PC-3 (cell line): ENCODE measurements at regions not wholly inside any gene's neighbourhood (a gene's known extent, or its start where the extent isn't known, plus 50 kb on each side); places are given as distances from the start of the nearest gene placed in this dataset.

ENCODE experiments used
- ATAC-seq: fragments of 200-7000 bp; cut with Tn5 transposase; 2 replicates; pipeline ENCODE4 v1.9.1; 2020; ENCODE audit warnings: mild to moderate bottlenecking, moderate library complexity
- BruUV-seq: library from RNA; stranded (reverse); fragments of 400-500 nt; replicated peaks from 2 replicates; lab custom pipeline; 2021; lab: Mats Ljungman, UMichigan
- CTCF ChIA-PET: fragments of 300-600 bp; sonication (Branson Sonifier 250); formaldehyde crosslinking; loops from one replicate; lab custom pipeline; 2022; ENCODE audit warnings: antibody characterized with exemption; lab: Charles Lee
- POLR2A ChIA-PET: fragments of 300-600 bp; sonication (Branson Sonifier 250); formaldehyde crosslinking; loops from one replicate; lab custom pipeline; 2022; ENCODE audit warnings: antibody characterized with exemption; ENCODE audit not compliant: unreplicated experiment; lab: Charles Lee
- DNase-seq: peaks from one replicate; pipeline ENCODE4 v3.0.0-alpha.2; 2015
- H2AFZ ChIP-seq: fragments of 300-600 bp; sonication (generic); 2 replicates; pipeline ENCODE4 v1.6.0; 2016; ENCODE audit warnings: antibody characterized with exemption, low read length
- H3F3A ChIP-seq: fragments of 300-600 bp; sonication (generic); one replicate; pipeline ENCODE4 v1.6.0; 2017; ENCODE audit warnings: antibody characterized with exemption, low read length, control low read depth, mild to moderate bottlenecking; ENCODE audit not compliant: unreplicated experiment
- H3K27ac ChIP-seq: fragments of 300-600 bp; sonication (generic); 2 replicates; pipeline ENCODE4 v1.5.1; 2016; ENCODE audit warnings: mild to moderate bottlenecking, low read length
- H3K27me3 ChIP-seq: fragments of 300-600 bp; sonication (generic); 2 replicates; pipeline ENCODE4 v1.6.1; 2016; ENCODE audit warnings: low read length, mixed read lengths
- H3K36me3 ChIP-seq: fragments of 300-600 bp; sonication (generic); 2 replicates; pipeline ENCODE4 v1.6.1; 2016; ENCODE audit warnings: low read depth, mixed run types, low read length, mixed read lengths
- H3K4me1 ChIP-seq: fragments of 300-600 bp; sonication (generic); 2 replicates; pipeline ENCODE4 v1.5.1; 2016; ENCODE audit warnings: low read length; ENCODE audit not compliant: insufficient read depth
- H3K4me2 ChIP-seq: fragments of 300-600 bp; sonication (generic); 2 replicates; pipeline ENCODE4 v1.6.0; 2016; ENCODE audit warnings: low read length
- H3K4me3 ChIP-seq: fragments of 300-600 bp; sonication (generic); 2 replicates; pipeline ENCODE4 v1.5.1; 2016; ENCODE audit warnings: mild to moderate bottlenecking, low read length, mixed read lengths
- H3K79me2 ChIP-seq: fragments of 300-600 bp; sonication (generic); 2 replicates; pipeline ENCODE4 v1.6.1; 2017; ENCODE audit warnings: low read length, mixed read lengths
- H3K9ac ChIP-seq: fragments of 300-600 bp; sonication (generic); 2 replicates; pipeline ENCODE4 v1.6.0; 2016; ENCODE audit warnings: mild to moderate bottlenecking, low read length
- H3K9me2 ChIP-seq: fragments of 300-600 bp; sonication (generic); replicated peaks from 2 replicates; pipeline ENCODE4 v1.6.1; 2016; ENCODE audit warnings: mixed run types, low read length, mixed read lengths
- H3K9me3 ChIP-seq: fragments of 300-600 bp; sonication (generic); 2 replicates; pipeline ENCODE4 v1.6.1; 2016; ENCODE audit warnings: low read length, mixed read lengths
- H4K20me1 ChIP-seq: fragments of 300-600 bp; sonication (generic); 2 replicates; pipeline ENCODE4 v1.6.1; 2016; ENCODE audit warnings: low read length, mixed read lengths
- EZH2 ChIP-seq: fragments of 300-600 bp; sonication (generic); IDR thresholded peaks from one replicate; pipeline ENCODE4 v1.6.1; 2017; ENCODE audit warnings: antibody characterized with exemption, mild to moderate bottlenecking, low read length; ENCODE audit not compliant: unreplicated experiment
- EZH2phosphoT487 ChIP-seq: fragments of 300-600 bp; sonication (generic); IDR thresholded peaks from 2 replicates; pipeline ENCODE4 v1.6.1; 2018; ENCODE audit warnings: mild to moderate bottlenecking, antibody characterized with exemption, low read length, borderline replicate concordance
- intact Hi-C: fragments of 100-400 bp; cut with micrococcal nuclease; formaldehyde crosslinking; loops from 2 replicates; pipeline ENCODE4 v1.9.0; 2023
- TF ChIP-seq, protein P1 (sequence below): fragments of 300-600 bp; sonication (generic); conservative IDR thresholded peaks from 2 replicates; pipeline ENCODE4 v1.5.1; 2017; ENCODE audit warnings: antibody characterized with exemption, low read depth, mild to moderate bottlenecking, low read length

- H3K4me3 ChIP-seq, result no peak overlapping the region
- peak overlapping the region; percentile 45 for H3K4me2 ChIP-seq
- ATAC-seq (no peak), DNase-seq (no peak)
- no peaks in the 10 kb centered on the region for H3K9me2 ChIP-seq
- no peaks in the 10 kb centered on the region for H4K20me1 ChIP-seq
- no peak overlapping the region for H2AFZ ChIP-seq
- H3K9me3 ChIP-seq, result no peaks in the 10 kb centered on the region
- H3K79me2 ChIP-seq, result no peaks in the 10 kb centered on the region
- peak overlapping the region; percentile 50 for H3K27ac ChIP-seq
- H3F3A ChIP-seq, result no peaks in the 10 kb centered on the region
- no peaks in the 10 kb centered on the region for H3K36me3 ChIP-seq
- ChIA-PET CTCF (no interaction called here), POLR2A (no interaction called here)
- intact Hi-C loops, result loop anchor here (1.0 to 5.0 kb wide), 4 partner anchors 187 to 547 kb away; no protein-coding TSS in a partner anchor
- H3K9ac ChIP-seq, result peak overlapping the region; percentile 18; the same call in 1 of the 2 replicates
- H3K4me1 ChIP-seq, result peaks cover 30% of the 10 kb centered on the region
- no TSS peak for BruUV-seq
- TF ChIP-seq EZH2 (no peak), EZH2phosphoT487 (no peak)
- TF ChIP-seq, protein P1, sequence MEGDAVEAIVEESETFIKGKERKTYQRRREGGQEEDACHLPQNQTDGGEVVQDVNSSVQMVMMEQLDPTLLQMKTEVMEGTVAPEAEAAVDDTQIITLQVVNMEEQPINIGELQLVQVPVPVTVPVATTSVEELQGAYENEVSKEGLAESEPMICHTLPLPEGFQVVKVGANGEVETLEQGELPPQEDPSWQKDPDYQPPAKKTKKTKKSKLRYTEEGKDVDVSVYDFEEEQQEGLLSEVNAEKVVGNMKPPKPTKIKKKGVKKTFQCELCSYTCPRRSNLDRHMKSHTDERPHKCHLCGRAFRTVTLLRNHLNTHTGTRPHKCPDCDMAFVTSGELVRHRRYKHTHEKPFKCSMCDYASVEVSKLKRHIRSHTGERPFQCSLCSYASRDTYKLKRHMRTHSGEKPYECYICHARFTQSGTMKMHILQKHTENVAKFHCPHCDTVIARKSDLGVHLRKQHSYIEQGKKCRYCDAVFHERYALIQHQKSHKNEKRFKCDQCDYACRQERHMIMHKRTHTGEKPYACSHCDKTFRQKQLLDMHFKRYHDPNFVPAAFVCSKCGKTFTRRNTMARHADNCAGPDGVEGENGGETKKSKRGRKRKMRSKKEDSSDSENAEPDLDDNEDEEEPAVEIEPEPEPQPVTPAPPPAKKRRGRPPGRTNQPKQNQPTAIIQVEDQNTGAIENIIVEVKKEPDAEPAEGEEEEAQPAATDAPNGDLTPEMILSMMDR, result no peak
- H3K27me3 ChIP-seq, result no peaks in the 10 kb centered on the region
Observed at GRCh38 chr5:82884821-82885471, 192.2 kb downstream of the TMEM167A start.

GRCh38 chr5:82882316-82882715, 194.9 kb downstream of the TMEM167A start:
- no peaks in the 10 kb centered on the region for H3K27me3 ChIP-seq
- TF ChIP-seq EZH2phosphoT487 (no peak), EZH2 (no peak)
- TF ChIP-seq, protein P1, result no peak
- no peaks in the 10 kb centered on the region for H3K79me2 ChIP-seq
- no peaks in the 10 kb centered on the region for H3K36me3 ChIP-seq
- ATAC-seq, result no peak
- H3K9me2 ChIP-seq, result no peaks in the 10 kb centered on the region
- no peak overlapping the region for H2AFZ ChIP-seq
- H3K4me1 ChIP-seq, result peaks cover 27% of the 10 kb centered on the region
- CTCF ChIA-PET, result no interaction called here
- no peak for DNase-seq
- no peaks in the 10 kb centered on the region for H3F3A ChIP-seq
- H3K4me2 ChIP-seq, result no peak overlapping the region
- no peaks in the 10 kb centered on the region for H4K20me1 ChIP-seq
- H3K4me3 ChIP-seq, result no peak overlapping the region
- no TSS peak for BruUV-seq
- intact Hi-C loops, result no loop called here
- no peak overlapping the region for H3K27ac ChIP-seq
- H3K9ac ChIP-seq, result no peak overlapping the region
- H3K9me3 ChIP-seq, result no peaks in the 10 kb centered on the region
- POLR2A ChIA-PET, result interaction anchor here (0.6 kb wide), 1 partner anchor 63 kb away, joined by 6 read pairs; no protein-coding TSS in a partner anchor

DNA sequence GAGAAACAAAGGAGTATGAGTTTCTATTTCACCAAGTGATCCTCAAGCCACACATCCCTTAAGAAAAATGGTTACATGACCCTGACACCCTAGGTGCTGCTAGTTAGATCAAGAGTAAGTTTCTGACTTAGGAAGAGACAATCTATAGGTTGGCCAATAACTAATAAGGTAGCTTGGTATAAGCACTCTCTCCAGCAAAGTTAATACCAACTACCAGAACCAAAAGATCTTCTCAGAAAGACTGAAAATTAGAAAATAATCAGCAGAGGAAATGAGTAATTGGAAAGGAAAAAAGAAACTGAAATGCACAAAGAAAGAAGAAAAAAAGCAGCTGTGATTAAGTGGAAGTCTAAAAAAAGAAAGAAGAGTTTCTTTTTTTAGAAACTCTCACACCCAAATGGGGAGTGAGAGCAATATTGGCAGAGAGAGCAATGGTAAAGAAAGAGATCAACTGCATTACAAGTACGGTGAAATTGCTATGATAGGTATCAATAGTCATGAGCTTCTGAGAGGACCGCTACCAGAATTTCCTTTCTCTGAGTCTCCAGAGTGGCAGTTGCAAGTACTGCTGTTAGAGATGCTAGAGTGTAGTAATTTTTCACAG, 195.5 kb downstream of the TMEM167A start:
- Histone ChIP-seq H3K79me2 (no peaks in the 10 kb centered on the region), H3F3A (no peaks in the 10 kb centered on the region), H3K9me2 (no peaks in the 10 kb centered on the region), H3K9me3 (no peaks in the 10 kb centered on the region), H3K4me1 (peaks cover 20% of the 10 kb centered on the region), H2AFZ (no peak overlapping the region), H3K9ac (no peak overlapping the region), H3K27me3 (no peaks in the 10 kb centered on the region), H3K4me3 (no peak overlapping the region), H4K20me1 (no peaks in the 10 kb centered on the region), H3K4me2 (no peak overlapping the region), H3K27ac (no peak overlapping the region), H3K36me3 (no peaks in the 10 kb centered on the region)
- TF ChIP-seq, protein P1, result no peak
- TF ChIP-seq EZH2phosphoT487, result no peak
- TF ChIP-seq EZH2, result no peak
- CTCF ChIA-PET, result no interaction called here
- intact Hi-C loops, result no loop called here
- BruUV-seq, result no TSS peak
- DNase-seq (no peak), ATAC-seq (no peak)
- POLR2A ChIA-PET, result interaction anchor here (0.6 kb wide), 1 partner anchor 62 kb away, joined by 6 read pairs; no protein-coding TSS in a partner anchor
